Activated naive CD4-positive, alpha-beta T cell treated with anti-CD3 and anti-CD28 coated beads, Interleukin-2, amount 50 U/mL, for 72 hours (primary cell): ENCODE measurements at regions not wholly inside any gene's neighbourhood (a gene's known extent, or its start where the extent isn't known, plus 50 kb on each side); places are given as distances from the start of the nearest gene placed in this dataset.
"Not testable (repeated sequence)": the region's sequence is repeated elsewhere in the genome, so short reads cannot be mapped to it uniquely, and the experiment has no call there.

Experiments used
- ATAC-seq, 2 donors: fragments of 150-1000 bp; cut with Tn5 transposase; 2 replicates each; pipeline ENCODE4 v1.10.0; 2021; ENCODE audit warnings: mild to moderate bottlenecking in 2 of 2, moderate library complexity in 2 of 2
- DNase-seq, 2 donors: peaks; one replicate each; pipeline ENCODE4 v3.0.0; 2021 to 2022; ENCODE audit warnings: low spot score in 2 of 2
- H3K27ac Mint-ChIP-seq, 2 donors: one replicate each; pipeline ENCODE4 v1.8.0; 2022; ENCODE audit warnings: mild to moderate bottlenecking in 2 of 2, mixed read lengths in 2 of 2
- H3K36me3 Mint-ChIP-seq, 2 donors: one replicate each; pipeline ENCODE4 v1.8.0; 2022; ENCODE audit warnings: mixed read lengths in 2 of 2
- H3K9me3 Mint-ChIP-seq, 2 donors: one replicate each; pipeline ENCODE4 v1.8.0; 2022; ENCODE audit warnings: mixed read lengths in 2 of 2

GRCh38 chr2:204144492-204144891 is 207.9 kb downstream of the ICOS start:
- no peaks in the 10 kb centered on the region for H3K36me3 Mint-ChIP-seq
- ATAC-seq: no peak
- H3K9me3 Mint-ChIP-seq: no peaks in the 10 kb centered on the region
- no peak overlapping the region for H3K27ac Mint-ChIP-seq
- DNase-seq: no peak

- Mint-ChIP-seq H3K9me3 (no peaks in the 10 kb centered on the region), H3K36me3 (no peaks in the 10 kb centered on the region), H3K27ac (peak overlapping the region in 1 of 2 donors; percentile 58)
- ATAC-seq (peak; percentile 97 to 100), DNase-seq (peak; percentile 83)
Observed at GRCh38 chr2:204145263-204145751, 208.7 kb downstream of the ICOS start.

- peak overlapping the region in 1 of 2 donors; percentile 58 for H3K27ac Mint-ChIP-seq
- peak; percentile 11 to 24 for ATAC-seq
- H3K36me3 Mint-ChIP-seq: no peaks in the 10 kb centered on the region
- no peaks in the 10 kb centered on the region for H3K9me3 Mint-ChIP-seq
- DNase-seq: no peak
Observed at GRCh38 chr2:204145791-204146190, 209.2 kb downstream of the ICOS start.

- H3K9me3 Mint-ChIP-seq, H3K36me3 Mint-ChIP-seq, ATAC-seq, H3K27ac Mint-ChIP-seq, DNase-seq: not testable (repeated sequence)
Observed at GRCh38 chr2:204147040-204147439, 210.5 kb downstream of the ICOS start.

GRCh38 chr2:204150721-204151120 is 214.2 kb downstream of the ICOS start:
- ATAC-seq: no peak
- Mint-ChIP-seq H3K36me3 (no peaks in the 10 kb centered on the region), H3K9me3 (no peaks in the 10 kb centered on the region), H3K27ac (no peak overlapping the region)
- no peak for DNase-seq

GRCh38 chr2:204152616-204153015 is 216.1 kb downstream of the ICOS start:
- no peak overlapping the region for H3K27ac Mint-ChIP-seq
- H3K9me3 Mint-ChIP-seq: no peaks in the 10 kb centered on the region
- no peak for DNase-seq
- no peaks in the 10 kb centered on the region for H3K36me3 Mint-ChIP-seq
- no peak for ATAC-seq

- ATAC-seq: no peak
- H3K36me3 Mint-ChIP-seq: no peaks in the 10 kb centered on the region
- no peaks in the 10 kb centered on the region for H3K9me3 Mint-ChIP-seq
- no peak for DNase-seq
- H3K27ac Mint-ChIP-seq: no peak overlapping the region
Observed at GRCh38 chr2:204154863-204155262, 218.3 kb downstream of the ICOS start.

GRCh38 chr2:204156456-204156855 is 219.9 kb downstream of the ICOS start:
- DNase-seq (no peak), ATAC-seq (no peak)
- H3K9me3 Mint-ChIP-seq: no peaks in the 10 kb centered on the region
- no peak overlapping the region for H3K27ac Mint-ChIP-seq
- H3K36me3 Mint-ChIP-seq: no peaks in the 10 kb centered on the region

GRCh38 chr2:204157684-204158083 is 221.1 kb downstream of the ICOS start:
- Mint-ChIP-seq H3K36me3 (no peaks in the 10 kb centered on the region), H3K27ac (no peak overlapping the region), H3K9me3 (no peaks in the 10 kb centered on the region)
- DNase-seq (no peak), ATAC-seq (no peak)

GRCh38 chr2:204159526-204159925 is 223.0 kb downstream of the ICOS start:
- no peaks in the 10 kb centered on the region for H3K36me3 Mint-ChIP-seq
- no peak for ATAC-seq
- no peaks in the 10 kb centered on the region for H3K9me3 Mint-ChIP-seq
- no peak overlapping the region for H3K27ac Mint-ChIP-seq
- no peak for DNase-seq

GRCh38 chr2:204160989-204161388 is 224.4 kb downstream of the ICOS start:
- no peaks in the 10 kb centered on the region for H3K36me3 Mint-ChIP-seq
- H3K27ac Mint-ChIP-seq: no peak overlapping the region
- DNase-seq (no peak), ATAC-seq (no peak)
- H3K9me3 Mint-ChIP-seq: no peaks in the 10 kb centered on the region

- Mint-ChIP-seq H3K27ac (no peak overlapping the region), H3K36me3 (no peaks in the 10 kb centered on the region), H3K9me3 (no peaks in the 10 kb centered on the region)
- ATAC-seq (no peak), DNase-seq (no peak)
Observed at GRCh38 chr2:204161886-204162285, 225.3 kb downstream of the ICOS start.

- no peak for ATAC-seq
- H3K9me3 Mint-ChIP-seq: no peaks in the 10 kb centered on the region
Observed at GRCh38 chr2:204166961-204167360, 230.4 kb downstream of the ICOS start.

GRCh38 chr2:204167670-204168069 is 231.1 kb downstream of the ICOS start:
- H3K36me3 Mint-ChIP-seq, H3K27ac Mint-ChIP-seq: not testable (repeated sequence)

More at GRCh38 chr2:204166961-204167360, 230.4 kb downstream of the ICOS start:
- H3K36me3 Mint-ChIP-seq: no peaks in the 10 kb centered on the region
- no peak for DNase-seq
- no peak overlapping the region for H3K27ac Mint-ChIP-seq

GRCh38 chr2:204170411-204170810 is 233.8 kb downstream of the ICOS start:
- ATAC-seq (no peak), DNase-seq (no peak)
- Mint-ChIP-seq H3K27ac (no peak overlapping the region), H3K9me3 (no peaks in the 10 kb centered on the region), H3K36me3 (no peaks in the 10 kb centered on the region)

More at GRCh38 chr2:204167670-204168069, 231.1 kb downstream of the ICOS start:
- not testable (repeated sequence) for ATAC-seq, H3K9me3 Mint-ChIP-seq, DNase-seq

- no peaks in the 10 kb centered on the region for H3K9me3 Mint-ChIP-seq
- DNase-seq (no peak), ATAC-seq (no peak)
Observed at GRCh38 chr2:204171432-204172144, 235.0 kb downstream of the ICOS start.

GRCh38 chr2:204172145-204172600 is 235.6 kb downstream of the ICOS start:
- no peak overlapping the region for H3K27ac Mint-ChIP-seq
- DNase-seq (no peak), ATAC-seq (no peak)
- no peaks in the 10 kb centered on the region for H3K9me3 Mint-ChIP-seq
- no peaks in the 10 kb centered on the region for H3K36me3 Mint-ChIP-seq

More at GRCh38 chr2:204171432-204172144, 235.0 kb downstream of the ICOS start:
- H3K27ac Mint-ChIP-seq: no peak overlapping the region
- no peaks in the 10 kb centered on the region for H3K36me3 Mint-ChIP-seq

GRCh38 chr2:204174034-204174433 is 237.5 kb downstream of the ICOS start:
- DNase-seq (no peak), ATAC-seq (no peak)
- Mint-ChIP-seq H3K27ac (no peak overlapping the region), H3K9me3 (no peaks in the 10 kb centered on the region), H3K36me3 (no peaks in the 10 kb centered on the region)
